H1 (cell line): ENCODE measurements at regions not wholly inside any gene's neighbourhood (a gene's known extent, or its start where the extent isn't known, plus 50 kb on each side); places are given as distances from the start of the nearest gene placed in this dataset.
"Not testable (repeated sequence)": the region's sequence is repeated elsewhere in the genome, so short reads cannot be mapped to it uniquely, and the experiment has no call there.

ENCODE experiments used
- CTCF ChIA-PET: fragments of 300-600 bp; sonication (Branson Sonifier 250); formaldehyde crosslinking; loops from one replicate; lab custom pipeline; 2021; ENCODE audit not compliant: partially characterized antibody; lab: Charles Lee
- POLR2A ChIA-PET: fragments of 300-600 bp; sonication (Branson Sonifier 250); formaldehyde crosslinking; loops from one replicate; lab custom pipeline; 2021; ENCODE audit warnings: inconsistent platforms; ENCODE audit not compliant: partially characterized antibody; lab: Charles Lee
- DNase-seq, 2 experiments: peaks; one replicate each; pipeline versions ENCODE4 v3.0.0 to v3.0.0-alpha.2; 2010 to 2022; ENCODE audit warnings: low spot score in 2 of 2, low read depth in 1 of 2, mixed read lengths in 1 of 2
- FAIRE-seq: peaks from 2 replicates; lab custom pipeline; 2011; peaks lifted over from hg19 to GRCh38; lab: Jason Lieb, UNC
- H2AFZ ChIP-seq: 2 replicates; pipeline ENCODE4 v1.8.1; 2012; ENCODE audit warnings: low read length, inconsistent platforms
- H2AK5ac ChIP-seq: 2 replicates; pipeline ENCODE4 v1.6.1; 2013; ENCODE audit warnings: low read depth, low read length
- H2BK120ac ChIP-seq: replicated peaks from 2 replicates; pipeline ENCODE3; 2013; ENCODE audit warnings: low read depth, low read length, inconsistent platforms
- H2BK12ac ChIP-seq: 2 replicates; pipeline ENCODE4 v1.6.1; 2013; ENCODE audit warnings: low read depth, low read length
- H2BK15ac ChIP-seq: 2 replicates; pipeline ENCODE4 v1.6.1; 2013; ENCODE audit warnings: low read length
- H2BK20ac ChIP-seq: 2 replicates; pipeline ENCODE4 v1.6.1; 2013; ENCODE audit warnings: low read length
- H2BK5ac ChIP-seq: 2 replicates; pipeline ENCODE4 v1.6.1; 2013; ENCODE audit warnings: low read depth, low read length
- H3K14ac ChIP-seq: 2 replicates; pipeline ENCODE4 v1.6.1; 2013; ENCODE audit warnings: inconsistent platforms; ENCODE audit not compliant: insufficient read length
- H3K18ac ChIP-seq: 2 replicates; pipeline ENCODE4 v1.6.1; 2013; ENCODE audit warnings: low read length; ENCODE audit errors: extremely low read depth
- H3K23ac ChIP-seq: 2 replicates; pipeline ENCODE4 v1.6.1; 2013; ENCODE audit warnings: inconsistent platforms; ENCODE audit not compliant: insufficient read length
- H3K23me2 ChIP-seq: 2 replicates; pipeline ENCODE4 v1.6.1; 2013; ENCODE audit warnings: low read depth, low read length
- H3K27ac ChIP-seq: 2 replicates; pipeline ENCODE4 v1.6.1; 2011; ENCODE audit warnings: low read depth, low read length, inconsistent platforms
- H3K27me3 ChIP-seq, 4 experiments: replicated peaks in 1 of 4; 1 replicate in 1 of 4; 2 replicates in 3 of 4; pipeline versions ENCODE4 v1.6.1 to v1.8.1; 2011 to 2013; ENCODE audit warnings: low read length in 3 of 4, mild to moderate bottlenecking in 3 of 4, inconsistent platforms in 2 of 4, mixed read lengths in 2 of 4, moderate library complexity in 1 of 4; ENCODE audit not compliant: control insufficient read depth in 3 of 4, insufficient read depth in 3 of 4; ENCODE audit errors: extremely low read depth in 1 of 4
- H3K36me3 ChIP-seq, 4 experiments: 2 replicates each; pipeline versions ENCODE4 v1.6.1 to v1.8.1; 2011 to 2013; ENCODE audit warnings: mild to moderate bottlenecking in 4 of 4, low read length in 3 of 4, moderate library complexity in 2 of 4, control low read depth in 1 of 4, inconsistent platforms in 1 of 4; ENCODE audit not compliant: insufficient read depth in 4 of 4, control insufficient read depth in 2 of 4
- H3K4ac ChIP-seq: replicated peaks from 2 replicates; pipeline ENCODE3; 2013; ENCODE audit warnings: low read length, low read depth, mixed read lengths, inconsistent platforms; ENCODE audit not compliant: insufficient read length
- H3K4me1 ChIP-seq, 4 experiments: replicated peaks in 1 of 4; 1 replicate in 1 of 4; 2 replicates in 3 of 4; pipeline versions ENCODE4 v1.6.1 to v1.8.1; 2011 to 2013; ENCODE audit warnings: low read length in 3 of 4, inconsistent platforms in 2 of 4, mixed read lengths in 1 of 4; ENCODE audit not compliant: insufficient read depth in 4 of 4, control insufficient read depth in 3 of 4
- H3K4me2 ChIP-seq, 2 experiments: 2 replicates each; pipeline versions ENCODE4 v1.6.1 to v1.8.1; 2011 to 2013; ENCODE audit warnings: low read depth in 2 of 2, low read length in 2 of 2, control low read depth in 1 of 2, inconsistent platforms in 1 of 2, mild to moderate bottlenecking in 1 of 2; ENCODE audit not compliant: insufficient read depth in 1 of 2
- H3K4me3 ChIP-seq, 4 experiments: fragments of 200-600, 300-600 bp in 1 of 4; sonication (generic), shearing (Covaris generic), sonication (Bioruptor Twin) in 1 of 4; 2 replicates each; pipeline versions ENCODE4 v1.5.1 to v1.8.1; 2011 to 2016; ENCODE audit warnings: low read length in 4 of 4, low read depth in 3 of 4, control low read depth in 2 of 4, inconsistent platforms in 2 of 4, mild to moderate bottlenecking in 2 of 4, mixed read lengths in 1 of 4, moderate library complexity in 1 of 4; ENCODE audit not compliant: insufficient read depth in 2 of 4; ENCODE audit errors: extremely low read depth in 1 of 4
- H3K56ac ChIP-seq: replicated peaks from 2 replicates; pipeline ENCODE3; 2013; ENCODE audit warnings: low read depth, mild to moderate bottlenecking, mixed read lengths, low read length, inconsistent platforms; ENCODE audit not compliant: insufficient read length
- H3K79me1 ChIP-seq: 2 replicates; pipeline ENCODE4 v1.6.1; 2013; ENCODE audit warnings: low read depth, low read length, control low read depth
- H3K79me2 ChIP-seq, 2 experiments: 2 replicates each; pipeline versions ENCODE4 v1.6.1 to v1.8.1; 2012 to 2013; ENCODE audit warnings: low read length in 2 of 2, mild to moderate bottlenecking in 2 of 2, inconsistent platforms in 1 of 2; ENCODE audit not compliant: insufficient read depth in 2 of 2, control insufficient read depth in 1 of 2
- H3K9ac ChIP-seq, 4 experiments: replicated peaks in 1 of 4; 1 replicate in 1 of 4; 2 replicates in 3 of 4; pipeline versions ENCODE4 v1.6.1 to v1.8.1; 2011 to 2013; ENCODE audit warnings: low read depth in 3 of 4, low read length in 3 of 4, control low read depth in 2 of 4, mild to moderate bottlenecking in 2 of 4, moderate library complexity in 2 of 4, inconsistent platforms in 1 of 4; ENCODE audit errors: extremely low read depth in 1 of 4
- H3K9me3 ChIP-seq, 2 experiments: 2 replicates each; pipeline versions ENCODE4 v1.6.1 to v1.8.1; 2012 to 2013; ENCODE audit warnings: mild to moderate bottlenecking in 2 of 2, moderate library complexity in 2 of 2, control low read depth in 1 of 2, inconsistent platforms in 1 of 2, low read depth in 1 of 2, low read length in 1 of 2, mixed read lengths in 1 of 2; ENCODE audit not compliant: insufficient read depth in 2 of 2
- H4K20me1 ChIP-seq, 2 experiments: replicated peaks in 1 of 2; 2 replicates each; pipeline versions ENCODE3 to v1.8.1; 2011 to 2013; ENCODE audit warnings: inconsistent platforms in 2 of 2, low read length in 2 of 2, mild to moderate bottlenecking in 1 of 2; ENCODE audit not compliant: insufficient read depth in 2 of 2, control insufficient read depth in 1 of 2
- H4K5ac ChIP-seq: 2 replicates; pipeline ENCODE4 v1.6.1; 2013; ENCODE audit warnings: low read length, low read depth, mixed read lengths, inconsistent platforms; ENCODE audit not compliant: insufficient read length
- H4K8ac ChIP-seq: 2 replicates; pipeline ENCODE4 v1.8.0; 2013; ENCODE audit warnings: mild to moderate bottlenecking, moderate library complexity, low read length, inconsistent platforms; ENCODE audit not compliant: insufficient read depth; ENCODE audit errors: extremely low read depth
- H4K91ac ChIP-seq: replicated peaks from 2 replicates; pipeline ENCODE3; 2013; ENCODE audit warnings: low read length, mixed read lengths, inconsistent platforms; ENCODE audit not compliant: insufficient read length
- MAFK ChIP-seq: IDR thresholded peaks from 2 replicates; pipeline ENCODE4 v1.6.1; 2012; ENCODE audit warnings: low read depth, mild to moderate bottlenecking, improper control_type of control experiment, low read length
- WGBS, 2 experiments: shearing (Covaris generic) in 1 of 2; methylation state at CpG; one replicate each; pipeline versions ENCODE4 v1.1.6 to v1.1.7; 2013 to 2015; ENCODE audit warnings: low lambda C conversion rate in 2 of 2, mixed read lengths in 2 of 2, inconsistent platforms in 1 of 2, low coverage in 1 of 2, missing lambda C conversion rate in 1 of 2; ENCODE audit not compliant: insufficient replicate concordance in 2 of 2, insufficient coverage in 1 of 2, insufficient read length in 1 of 2; ENCODE audit errors: extremely low coverage in 1 of 2, missing lambda C conversion rate in 1 of 2; 5-methylcytosine and 5-hydroxymethylcytosine counted together

DNA sequence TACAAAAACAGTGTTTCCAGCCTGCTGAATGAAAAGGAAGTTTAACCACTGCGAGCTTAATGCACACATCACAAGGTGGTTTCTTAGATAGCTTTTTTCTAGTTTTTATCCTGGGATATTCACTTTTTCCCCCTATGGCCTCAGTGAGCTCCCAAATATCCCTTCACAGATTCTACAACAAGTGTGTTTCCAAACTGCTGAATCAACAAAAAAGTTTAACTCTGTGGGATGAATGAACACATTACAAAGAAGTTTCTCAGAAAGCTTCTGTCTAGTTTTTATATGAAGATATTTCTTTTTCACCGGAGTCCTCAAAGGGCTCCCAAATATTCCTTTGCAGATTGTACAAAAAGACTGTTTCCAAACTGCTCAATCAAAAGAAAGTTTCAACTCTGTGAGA lies 233.1 kb upstream of the TRIM48 start:
- FAIRE-seq, H3K4me3 ChIP-seq, H3K4me1 ChIP-seq, H3K18ac ChIP-seq, DNase-seq, H4K91ac ChIP-seq, H3K36me3 ChIP-seq, H4K20me1 ChIP-seq, H2BK5ac ChIP-seq, H4K8ac ChIP-seq, H3K23ac ChIP-seq, H3K4ac ChIP-seq, H3K79me2 ChIP-seq, H2BK20ac ChIP-seq, H3K4me2 ChIP-seq, H2BK120ac ChIP-seq, H2AK5ac ChIP-seq, H3K14ac ChIP-seq, H3K56ac ChIP-seq, H2AFZ ChIP-seq, H2BK15ac ChIP-seq, H4K5ac ChIP-seq, H2BK12ac ChIP-seq, H3K23me2 ChIP-seq, H3K9ac ChIP-seq, H3K79me1 ChIP-seq, POLR2A ChIA-PET, H3K27ac ChIP-seq, CTCF ChIA-PET, H3K27me3 ChIP-seq: not testable (repeated sequence)
- 82% methylated on average over 2 of the region's 2 CpGs; no CpG with 5 or more reads in 1 of the 2 experiments for WGBS, 2 experiments
- H3K9me3 ChIP-seq: peaks cover 51 to 75% of the 10 kb centered on the region in 2 experiments
- peak; percentile 4; the same call in 1 of the 2 replicates for TF ChIP-seq MAFK
